ENCODE measurements at regions not wholly inside any gene's neighbourhood (a gene's known extent, or its start where the extent isn't known, plus 50 kb on each side); places are given as distances from the start of the nearest gene placed in this dataset.

- Histone ChIP-seq H3K27me3 (replicated peaks; ENCODE audit: insufficient read depth) (no peaks in the 10 kb centered on the region), H3K36me3 (no peaks in the 10 kb centered on the region), H3K9me3 (no peaks in the 10 kb centered on the region), H3K4me1 (ENCODE audit: control insufficient read depth in 1 of 2, low read depth in 2 of 2) (no peaks in the 10 kb centered on the region), H3K4me3 (no peak overlapping the region), H3K27ac (no peak overlapping the region)
- TF ChIP-seq CTCF (IDR thresholded peaks at IDR 0.05): no peak
- ATAC-seq (ENCODE audit: insufficient number of reproducible peaks, low FRiP score, low read depth) (no peak), DNase-seq (ENCODE audit: low spot score) (no peak)
Measured at GRCh38 chr2:8096484-8096883, 585.4 kb upstream of the ID2 start.

- TF ChIP-seq CTCF (IDR thresholded peaks at IDR 0.05): no peak
Measured at GRCh38 chr2:8098476-8099266, 583.2 kb upstream of the ID2 start.

GRCh38 chr2:8099267-8099582, 582.6 kb upstream of the ID2 start:
- no peak for DNase-seq (ENCODE audit: low spot score)

More at GRCh38 chr2:8098476-8099266, 583.2 kb upstream of the ID2 start:
- Histone ChIP-seq H3K4me1 (ENCODE audit: control insufficient read depth in 1 of 2, low read depth in 2 of 2) (no peaks in the 10 kb centered on the region), H3K27ac (no peak overlapping the region), H3K9me3 (no peaks in the 10 kb centered on the region), H3K27me3 (replicated peaks; ENCODE audit: insufficient read depth) (no peaks in the 10 kb centered on the region), H3K36me3 (no peaks in the 10 kb centered on the region), H3K4me3 (no peak overlapping the region)
- DNase-seq (ENCODE audit: low spot score) (no peak), ATAC-seq (ENCODE audit: insufficient number of reproducible peaks, low FRiP score, low read depth) (no peak)

GRCh38 chr2:8101614-8102277, 580.1 kb upstream of the ID2 start:
- H3K36me3 ChIP-seq: no peaks in the 10 kb centered on the region
- no peak overlapping the region for H3K27ac ChIP-seq
- ATAC-seq (ENCODE audit: insufficient number of reproducible peaks, low FRiP score, low read depth) (no peak), DNase-seq (ENCODE audit: low spot score) (no peak)
- H3K4me1 ChIP-seq (ENCODE audit: control insufficient read depth in 1 of 2, low read depth in 2 of 2): no peaks in the 10 kb centered on the region
- no peak overlapping the region for H3K4me3 ChIP-seq
- no peak for TF ChIP-seq CTCF (IDR thresholded peaks at IDR 0.05)
- H3K27me3 ChIP-seq (replicated peaks; ENCODE audit: insufficient read depth): no peaks in the 10 kb centered on the region
- no peaks in the 10 kb centered on the region for H3K9me3 ChIP-seq

More at GRCh38 chr2:8099267-8099582, 582.6 kb upstream of the ID2 start:
- no peak for ATAC-seq (ENCODE audit: insufficient number of reproducible peaks, low FRiP score, low read depth)
- Histone ChIP-seq H3K4me1 (ENCODE audit: control insufficient read depth in 1 of 2, low read depth in 2 of 2) (no peaks in the 10 kb centered on the region), H3K4me3 (no peak overlapping the region), H3K27me3 (replicated peaks; ENCODE audit: insufficient read depth) (no peaks in the 10 kb centered on the region), H3K27ac (no peak overlapping the region), H3K9me3 (no peaks in the 10 kb centered on the region), H3K36me3 (no peaks in the 10 kb centered on the region)
- no peak for TF ChIP-seq CTCF (IDR thresholded peaks at IDR 0.05)

GRCh38 chr2:8102470-8102869, 579.4 kb upstream of the ID2 start:
- Histone ChIP-seq H3K27me3 (replicated peaks; ENCODE audit: insufficient read depth) (no peaks in the 10 kb centered on the region), H3K9me3 (no peaks in the 10 kb centered on the region), H3K36me3 (no peaks in the 10 kb centered on the region), H3K4me3 (no peak overlapping the region), H3K27ac (no peak overlapping the region), H3K4me1 (ENCODE audit: control insufficient read depth in 1 of 2, low read depth in 2 of 2) (no peaks in the 10 kb centered on the region)
- TF ChIP-seq CTCF (IDR thresholded peaks at IDR 0.05): no peak
- ATAC-seq (ENCODE audit: insufficient number of reproducible peaks, low FRiP score, low read depth) (no peak), DNase-seq (ENCODE audit: low spot score) (no peak)

All from thoracic aorta (tissue), 2 donors.